Breast epithelium (tissue), 4 donors: ENCODE measurements at regions not wholly inside any gene's neighbourhood (a gene's known extent, or its start where the extent isn't known, plus 50 kb on each side); places are given as distances from the start of the nearest gene placed in this dataset.

Source experiments
- DNase-seq, 2 donors: peaks; one replicate each; pipeline ENCODE4 v3.0.0-alpha.2; 2019; ENCODE audit warnings: low spot score in 2 of 2
- H3K27ac ChIP-seq, 2 donors: fragments of 200-600 bp; sonication (generic) in 1 of 2; one replicate each; pipeline ENCODE4 v1.5.1; 2016 to 2019; ENCODE audit warnings: mild to moderate bottlenecking in 1 of 2
- H3K27me3 ChIP-seq, 2 donors: fragments of 200-600 bp; sonication (generic) in 1 of 2; one replicate each; pipeline versions ENCODE4 v1.5.1 to v1.6.0; 2017 to 2019; ENCODE audit warnings: control low read depth in 1 of 2, mild to moderate bottlenecking in 1 of 2
- H3K36me3 ChIP-seq: fragments of 200-600 bp; one replicate; pipeline ENCODE4 v1.5.1; 2019
- H3K4me1 ChIP-seq, 2 donors: fragments of 200-600 bp; sonication (generic); one replicate each; pipeline ENCODE4 v1.5.1; 2016 to 2019; ENCODE audit warnings: control low read depth in 1 of 2
- H3K4me3 ChIP-seq, 3 donors: fragments of 200-600 bp; sonication (generic); 1 replicate in 2 of 3; 2 replicates in 1 of 3; pipeline ENCODE4 v1.5.1; 2016 to 2019; ENCODE audit warnings: mild to moderate bottlenecking in 3 of 3, moderate library complexity in 2 of 3
- H3K9me3 ChIP-seq, 2 donors: fragments of 200-600 bp; sonication (generic) in 1 of 2; one replicate each; pipeline ENCODE4 v1.5.1; 2016 to 2019; ENCODE audit warnings: control low read depth in 1 of 2
- CTCF ChIP-seq, 3 donors: fragments of 450-650 bp; IDR thresholded peaks; one replicate each; pipeline ENCODE4 v1.5.1; 2016 to 2017; ENCODE audit warnings: antibody characterized with exemption in 3 of 3, mild to moderate bottlenecking in 3 of 3, moderate library complexity in 3 of 3
- POLR2A ChIP-seq: fragments of 450-650 bp; IDR thresholded peaks from one replicate; pipeline ENCODE4 v1.6.1; 2016; ENCODE audit warnings: antibody characterized with exemption, mild to moderate bottlenecking, moderate library complexity
- POLR2AphosphoS5 ChIP-seq, 3 donors: sonication (generic); formaldehyde crosslinking; IDR thresholded peaks; one replicate each; pipeline ENCODE4 v1.6.1; 2017; ENCODE audit warnings: antibody characterized with exemption in 3 of 3
- intact Hi-C: fragments of 100-400 bp; cut with DNase I; formaldehyde crosslinking; loops from one replicate; pipeline ENCODE4 v1.15.1; 2023; ENCODE audit warnings: low total_unique reads

- no peak for DNase-seq
- intact Hi-C loops = no loop called here
Observed at GRCh38 chr11:70851308-70851707, 401.1 kb downstream of the SHANK2 start.

GRCh38 chr11:70851907-70852306 lies 400.5 kb downstream of the SHANK2 start:
- no peak overlapping the region for H3K27ac ChIP-seq
- H3K4me1 ChIP-seq = no peaks in the 10 kb centered on the region
- peaks cover 0 to 4% of the 10 kb centered on the region in 2 donors for H3K9me3 ChIP-seq
- intact Hi-C loops = no loop called here
- H3K27me3 ChIP-seq = no peaks in the 10 kb centered on the region
- H3K4me3 ChIP-seq = no peak overlapping the region
- no peaks in the 10 kb centered on the region for H3K36me3 ChIP-seq
- no peak for DNase-seq
- no peak for TF ChIP-seq POLR2AphosphoS5 (IDR thresholded peaks at IDR 0.05)
- no peak for TF ChIP-seq CTCF (IDR thresholded peaks at IDR 0.05)
- no peak for TF ChIP-seq POLR2A

More at GRCh38 chr11:70851308-70851707, 401.1 kb downstream of the SHANK2 start:
- H3K27ac ChIP-seq = no peak overlapping the region
- H3K9me3 ChIP-seq = peaks cover 0 to 4% of the 10 kb centered on the region in 2 donors
- no peaks in the 10 kb centered on the region for H3K4me1 ChIP-seq
- H3K27me3 ChIP-seq = no peaks in the 10 kb centered on the region
- no peaks in the 10 kb centered on the region for H3K36me3 ChIP-seq
- H3K4me3 ChIP-seq = no peak overlapping the region
- no peak for TF ChIP-seq POLR2A
- no peak for TF ChIP-seq CTCF (IDR thresholded peaks at IDR 0.05)
- TF ChIP-seq POLR2AphosphoS5 (IDR thresholded peaks at IDR 0.05) = no peak

- Histone ChIP-seq H3K9me3 (peaks cover 0 to 4% of the 10 kb centered on the region in 2 donors), H3K27ac (no peak overlapping the region), H3K27me3 (no peaks in the 10 kb centered on the region), H3K36me3 (no peaks in the 10 kb centered on the region), H3K4me1 (no peaks in the 10 kb centered on the region), H3K4me3 (no peak overlapping the region)
- TF ChIP-seq POLR2AphosphoS5 (IDR thresholded peaks at IDR 0.05) = no peak
- no peak for TF ChIP-seq POLR2A
- TF ChIP-seq CTCF (IDR thresholded peaks at IDR 0.05) = no peak
- DNase-seq = peak in 1 of 2 donors; percentile 27
- intact Hi-C loops = no loop called here
Observed at GRCh38 chr11:70853068-70853769, 399.2 kb downstream of the SHANK2 start.

GRCh38 chr11:70853770-70854108 lies 398.6 kb downstream of the SHANK2 start:
- no peaks in the 10 kb centered on the region for H3K27me3 ChIP-seq
- H3K4me3 ChIP-seq = no peak overlapping the region
- no peaks in the 10 kb centered on the region for H3K4me1 ChIP-seq
- TF ChIP-seq POLR2AphosphoS5 (IDR thresholded peaks at IDR 0.05) (no peak), POLR2A (no peak), CTCF (IDR thresholded peaks at IDR 0.05) (no peak)
- DNase-seq = no peak
- intact Hi-C loops = no loop called here
- peaks cover 0 to 4% of the 10 kb centered on the region in 2 donors for H3K9me3 ChIP-seq
- no peaks in the 10 kb centered on the region for H3K36me3 ChIP-seq
- no peak overlapping the region for H3K27ac ChIP-seq

- no peak for TF ChIP-seq POLR2A
- TF ChIP-seq POLR2AphosphoS5 (IDR thresholded peaks at IDR 0.05) = no peak
- no peak for TF ChIP-seq CTCF (IDR thresholded peaks at IDR 0.05)
- intact Hi-C loops = no loop called here
- Histone ChIP-seq H3K4me3 (no peak overlapping the region), H3K36me3 (no peaks in the 10 kb centered on the region), H3K27me3 (no peaks in the 10 kb centered on the region), H3K4me1 (no peaks in the 10 kb centered on the region), H3K9me3 (peaks cover 0 to 4% of the 10 kb centered on the region in 2 donors), H3K27ac (no peak overlapping the region)
- no peak for DNase-seq
Observed at GRCh38 chr11:70854201-70854600, 398.2 kb downstream of the SHANK2 start.
